Mesendoderm (in vitro differentiated cells): ENCODE measurements at regions not wholly inside any gene's neighbourhood (a gene's known extent, or its start where the extent isn't known, plus 50 kb on each side); places are given as distances from the start of the nearest gene placed in this dataset.

ENCODE experiments used
- DNase-seq: peaks from one replicate; pipeline ENCODE4 v3.0.0; 2013
- H2AK5ac ChIP-seq: 2 replicates; pipeline ENCODE4 v1.6.1; 2013; ENCODE audit warnings: low read length, inconsistent platforms
- H2BK120ac ChIP-seq: 2 replicates; pipeline ENCODE4 v1.6.1; 2013; ENCODE audit warnings: low read depth, mild to moderate bottlenecking, low read length, moderate library complexity, mixed read lengths
- H2BK15ac ChIP-seq: replicated peaks from 2 replicates; pipeline ENCODE4 v1.6.1; 2013; ENCODE audit warnings: low read depth, mild to moderate bottlenecking, moderate library complexity
- H2BK5ac ChIP-seq: 2 replicates; pipeline ENCODE4 v1.6.1; 2013; ENCODE audit warnings: low read length, inconsistent platforms
- H3K18ac ChIP-seq: 2 replicates; pipeline ENCODE4 v1.6.1; 2013; ENCODE audit warnings: mild to moderate bottlenecking, low read length, mixed read lengths
- H3K23ac ChIP-seq: one replicate; pipeline ENCODE4 v1.6.1; 2013; ENCODE audit warnings: low read length
- H3K27ac ChIP-seq: 2 replicates; pipeline ENCODE4 v1.5.1; 2013; ENCODE audit warnings: low read depth, mild to moderate bottlenecking, inconsistent platforms, low read length, moderate library complexity
- H3K27me3 ChIP-seq: 2 replicates; pipeline ENCODE4 v1.6.1; 2013; ENCODE audit warnings: low read length, control low read depth, mild to moderate bottlenecking, inconsistent platforms; ENCODE audit not compliant: insufficient read depth, poor library complexity
- H3K36me3 ChIP-seq: 2 replicates; pipeline ENCODE4 v1.6.1; 2013; ENCODE audit warnings: low read length, inconsistent platforms; ENCODE audit not compliant: control insufficient read depth, insufficient read depth
- H3K4ac ChIP-seq: one replicate; pipeline ENCODE4 v1.6.1; 2013; ENCODE audit warnings: low read depth, mild to moderate bottlenecking, low read length, moderate library complexity
- H3K4me1 ChIP-seq: 2 replicates; pipeline ENCODE4 v1.6.1; 2013; ENCODE audit warnings: low read depth, low read length, inconsistent platforms; ENCODE audit not compliant: control insufficient read depth
- H3K4me2 ChIP-seq: 2 replicates; pipeline ENCODE4 v1.6.1; 2013; ENCODE audit warnings: low read length
- H3K4me3 ChIP-seq: 2 replicates; pipeline ENCODE4 v1.5.1; 2013; ENCODE audit warnings: mild to moderate bottlenecking, low read length
- H3K56ac ChIP-seq: one replicate; pipeline ENCODE4 v1.6.1; 2013; ENCODE audit warnings: low read length
- H3K79me1 ChIP-seq: 2 replicates; pipeline ENCODE4 v1.6.1; 2013; ENCODE audit warnings: low read length, inconsistent platforms
- H3K79me2 ChIP-seq: 2 replicates; pipeline ENCODE4 v1.6.1; 2013; ENCODE audit warnings: mild to moderate bottlenecking, low read length; ENCODE audit not compliant: control insufficient read depth, insufficient read depth
- H3K9ac ChIP-seq: 2 replicates; pipeline ENCODE4 v1.6.1; 2013; ENCODE audit warnings: low read length, inconsistent platforms
- H4K5ac ChIP-seq: one replicate; pipeline ENCODE4 v1.6.1; 2013; ENCODE audit warnings: low read length
- H4K8ac ChIP-seq: one replicate; pipeline ENCODE4 v1.6.1; 2013; ENCODE audit warnings: low read depth, mild to moderate bottlenecking, control low read depth, low read length, moderate library complexity
- WGBS: extraction: QIAGEN DNeasy Blood & Tissue Kit; methylation state at CpG from one replicate; pipeline ENCODE4 v1.1.7; 2013; ENCODE audit warnings: low lambda C conversion rate, missing lambda C conversion rate; ENCODE audit not compliant: insufficient coverage; ENCODE audit errors: extremely low coverage; 5-methylcytosine and 5-hydroxymethylcytosine counted together

- Histone ChIP-seq H3K18ac (no peak overlapping the region), H4K8ac (no peak overlapping the region), H2BK120ac (no peak overlapping the region), H3K79me1 (no peaks in the 10 kb centered on the region), H3K27me3 (no peaks in the 10 kb centered on the region), H3K79me2 (no peaks in the 10 kb centered on the region), H3K4ac (no peak overlapping the region), H2BK15ac (no peak overlapping the region), H3K4me2 (no peak overlapping the region), H3K23ac (no peak overlapping the region), H3K4me1 (peaks cover 10% of the 10 kb centered on the region), H2AK5ac (peak overlapping the region; percentile 34), H4K5ac (no peak overlapping the region), H2BK5ac (no peak overlapping the region), H3K4me3 (no peak overlapping the region), H3K36me3 (no peaks in the 10 kb centered on the region), H3K9ac (no peak overlapping the region), H3K56ac (peak overlapping the region; percentile 17), H3K27ac (no peak overlapping the region)
- WGBS: no CpG with 5 or more reads among the region's 8 CpGs
- no peak for DNase-seq
Observed at GRCh38 chr2:20565623-20566236, 85.2 kb downstream of the HS1BP3 start.

GRCh38 chr2:20566331-20566730 is 84.6 kb downstream of the HS1BP3 start:
- Histone ChIP-seq H3K4me3 (no peak overlapping the region), H3K79me2 (no peaks in the 10 kb centered on the region), H3K27me3 (no peaks in the 10 kb centered on the region), H3K27ac (no peak overlapping the region), H2BK15ac (no peak overlapping the region), H3K79me1 (no peaks in the 10 kb centered on the region), H2BK5ac (no peak overlapping the region), H3K18ac (no peak overlapping the region), H3K4me2 (no peak overlapping the region), H4K5ac (no peak overlapping the region), H3K36me3 (no peaks in the 10 kb centered on the region), H3K23ac (no peak overlapping the region), H3K56ac (no peak overlapping the region), H3K4me1 (peaks cover 10% of the 10 kb centered on the region), H2AK5ac (no peak overlapping the region), H3K9ac (no peak overlapping the region), H4K8ac (no peak overlapping the region), H2BK120ac (no peak overlapping the region), H3K4ac (no peak overlapping the region)
- whole genome bisulfite sequencing: no CpG with 5 or more reads among the region's 4 CpGs
- DNase-seq: no peak

GRCh38 chr2:20567159-20567925 is 83.6 kb downstream of the HS1BP3 start:
- Histone ChIP-seq H2BK5ac (peak overlapping the region; percentile 60), H2AK5ac (peak overlapping the region; percentile 59), H3K4me2 (no peak overlapping the region), H3K56ac (peak overlapping the region; percentile 77), H3K36me3 (no peaks in the 10 kb centered on the region), H2BK120ac (peak overlapping the region; percentile 5), H2BK15ac (no peak overlapping the region), H3K79me1 (no peaks in the 10 kb centered on the region), H3K23ac (no peak overlapping the region), H3K4ac (peak overlapping the region; percentile 89), H3K27ac (no peak overlapping the region), H4K8ac (no peak overlapping the region), H3K4me1 (peaks cover 10% of the 10 kb centered on the region), H3K18ac (no peak overlapping the region), H3K4me3 (no peak overlapping the region), H3K79me2 (no peaks in the 10 kb centered on the region), H3K27me3 (no peaks in the 10 kb centered on the region), H3K9ac (peak overlapping the region; percentile 39), H4K5ac (no peak overlapping the region)
- DNase-seq: peak; percentile 91
- no CpG with 5 or more reads among the region's 12 CpGs for WGBS
